Activated naive CD4-positive, alpha-beta T cell treated with anti-CD3 and anti-CD28 coated beads for 36 hours (primary cell): ENCODE measurements at regions not wholly inside any gene's neighbourhood (a gene's known extent, or its start where the extent isn't known, plus 50 kb on each side); places are given as distances from the start of the nearest gene placed in this dataset.

Experiments used
- CTCF ChIA-PET: fragments of 350-600 bp; sonication (Branson Sonifier 250); formaldehyde crosslinking; loops from one replicate; lab custom pipeline; 2021; ENCODE audit warnings: antibody characterized with exemption; lab: Charles Lee
- DNase-seq: peaks from one replicate; pipeline ENCODE4 v3.0.0-alpha.2; 2020
- H3K27ac Mint-ChIP-seq: one replicate; pipeline ENCODE4 v1.8.0; 2021; ENCODE audit warnings: mild to moderate bottlenecking, mixed read lengths
- H3K27me3 Mint-ChIP-seq: one replicate; pipeline ENCODE4 v1.8.0; 2021; ENCODE audit warnings: low read depth, mixed read lengths
- H3K36me3 Mint-ChIP-seq: one replicate; pipeline ENCODE4 v1.8.0; 2021; ENCODE audit warnings: low read depth, mixed read lengths
- H3K4me1 Mint-ChIP-seq: one replicate; pipeline ENCODE4 v1.8.0; 2021; ENCODE audit warnings: low read depth, mixed read lengths
- H3K4me3 Mint-ChIP-seq: one replicate; pipeline ENCODE4 v1.8.0; 2021; ENCODE audit warnings: mild to moderate bottlenecking, moderate library complexity, mixed read lengths
- H3K9me3 Mint-ChIP-seq: one replicate; pipeline ENCODE4 v1.8.0; 2021; ENCODE audit warnings: mixed read lengths
- intact Hi-C: fragments of 100-400 bp; cut with micrococcal nuclease; formaldehyde crosslinking; loops from one replicate; pipeline ENCODE4 v1.15.1; 2023

- Mint-ChIP-seq H3K36me3 (no peaks in the 10 kb centered on the region), H3K4me3 (no peak overlapping the region), H3K27ac (no peak overlapping the region), H3K9me3 (no peaks in the 10 kb centered on the region), H3K27me3 (peaks cover 36% of the 10 kb centered on the region), H3K4me1 (no peaks in the 10 kb centered on the region)
- CTCF ChIA-PET: no interaction called here
- intact Hi-C loops: no loop called here
- DNase-seq: no peak
Observed at GRCh38 chr1:220407191-220407590, 120.7 kb upstream of the MARK1 start.

DNA sequence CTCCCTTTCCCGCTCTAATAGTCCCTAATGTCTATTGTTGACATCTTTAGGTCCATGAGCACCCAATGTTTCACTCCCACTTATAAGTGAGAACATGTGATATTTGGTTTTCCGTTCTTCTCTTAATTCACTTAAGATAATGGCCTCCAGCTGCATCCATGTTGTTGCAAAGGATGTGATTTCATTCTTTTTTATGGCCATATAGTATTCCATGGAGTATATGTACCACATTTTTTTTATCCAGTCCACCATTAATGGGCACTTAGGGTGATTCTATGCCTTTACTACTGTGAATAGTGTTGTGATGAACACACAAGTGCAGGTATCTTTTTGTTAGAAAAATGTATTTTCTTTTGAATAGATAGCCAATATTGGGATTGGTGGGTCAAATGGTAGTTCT, 126.0 kb upstream of the RAB3GAP2 start:
- no peak for DNase-seq
- CTCF ChIA-PET: no interaction called here
- no peak overlapping the region for H3K27ac Mint-ChIP-seq
- intact Hi-C loops: no loop called here
- H3K36me3 Mint-ChIP-seq: no peaks in the 10 kb centered on the region
- peaks cover 30% of the 10 kb centered on the region for H3K27me3 Mint-ChIP-seq
- H3K9me3 Mint-ChIP-seq: peaks cover 2% of the 10 kb centered on the region
- no peak overlapping the region for H3K4me3 Mint-ChIP-seq
- H3K4me1 Mint-ChIP-seq: no peaks in the 10 kb centered on the region

DNA sequence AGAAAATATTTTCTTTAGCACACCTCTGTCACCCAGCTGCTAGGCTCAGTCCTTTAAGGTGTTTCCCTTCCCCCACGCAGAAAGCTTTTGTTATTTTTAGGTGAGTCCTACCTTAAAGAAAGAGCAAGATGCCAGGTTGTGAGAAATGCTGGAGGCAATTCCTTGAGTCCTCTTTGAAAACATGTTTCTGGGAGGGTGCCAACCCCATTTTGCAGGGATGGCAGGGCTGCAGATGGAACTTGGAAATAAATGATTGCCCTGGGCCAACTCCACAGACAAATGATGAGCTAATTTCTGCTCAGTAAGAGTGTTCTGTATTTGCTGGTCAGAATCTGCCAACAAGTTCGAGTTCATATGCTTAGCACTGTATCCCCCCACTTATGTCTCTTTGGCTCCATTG, 119.2 kb upstream of the RAB3GAP2 start:
- CTCF ChIA-PET: no interaction called here
- intact Hi-C loops: loop anchor here (5.0 kb wide), 1 partner anchor 489 kb away; no protein-coding TSS in a partner anchor
- no peaks in the 10 kb centered on the region for H3K36me3 Mint-ChIP-seq

DNA sequence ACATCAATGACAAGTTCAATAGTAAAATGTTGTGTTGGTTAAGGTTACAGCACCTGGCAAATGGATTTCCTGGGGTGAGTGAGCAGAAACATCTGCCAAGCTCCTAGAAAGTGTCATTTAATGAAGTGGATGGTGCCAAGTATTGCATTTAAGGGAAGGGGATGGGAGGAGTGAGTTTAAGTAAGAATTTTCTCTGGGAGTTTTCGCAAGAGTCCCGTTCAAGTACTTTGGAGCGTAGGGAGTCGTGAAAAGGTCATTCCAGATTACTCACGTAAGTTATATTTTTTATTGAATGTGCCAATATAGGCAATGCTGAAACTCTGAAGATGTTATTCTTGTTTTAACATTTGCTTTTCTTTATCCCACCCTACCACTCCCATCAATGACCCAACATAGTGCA, 117.4 kb upstream of the RAB3GAP2 start:
- CTCF ChIA-PET: no interaction called here
- DNase-seq: no peak
- Mint-ChIP-seq H3K4me3 (no peak overlapping the region), H3K27me3 (peaks cover 16% of the 10 kb centered on the region), H3K4me1 (no peaks in the 10 kb centered on the region), H3K36me3 (peaks cover 2% of the 10 kb centered on the region), H3K27ac (no peak overlapping the region), H3K9me3 (peaks cover 7% of the 10 kb centered on the region)
- intact Hi-C loops: loop anchor here (5.0 kb wide), 1 partner anchor 487 kb away; no protein-coding TSS in a partner anchor

More for the DNA sequence above, 119.2 kb upstream of the RAB3GAP2 start:
- DNase-seq: no peak
- H3K4me1 Mint-ChIP-seq: no peaks in the 10 kb centered on the region
- no peaks in the 10 kb centered on the region for H3K9me3 Mint-ChIP-seq
- peaks cover 17% of the 10 kb centered on the region for H3K27me3 Mint-ChIP-seq
- no peak overlapping the region for H3K27ac Mint-ChIP-seq
- H3K4me3 Mint-ChIP-seq: no peak overlapping the region

GRCh38 chr1:220386494-220387195, 114.4 kb upstream of the RAB3GAP2 start:
- H3K36me3 Mint-ChIP-seq: peaks cover 2% of the 10 kb centered on the region
- H3K27ac Mint-ChIP-seq: no peak overlapping the region
- DNase-seq: no peak
- peaks cover 7% of the 10 kb centered on the region for H3K9me3 Mint-ChIP-seq
- no peak overlapping the region for H3K4me3 Mint-ChIP-seq
- no peaks in the 10 kb centered on the region for H3K4me1 Mint-ChIP-seq
- CTCF ChIA-PET: no interaction called here
- peaks cover 21% of the 10 kb centered on the region for H3K27me3 Mint-ChIP-seq
- intact Hi-C loops: no loop called here

DNA sequence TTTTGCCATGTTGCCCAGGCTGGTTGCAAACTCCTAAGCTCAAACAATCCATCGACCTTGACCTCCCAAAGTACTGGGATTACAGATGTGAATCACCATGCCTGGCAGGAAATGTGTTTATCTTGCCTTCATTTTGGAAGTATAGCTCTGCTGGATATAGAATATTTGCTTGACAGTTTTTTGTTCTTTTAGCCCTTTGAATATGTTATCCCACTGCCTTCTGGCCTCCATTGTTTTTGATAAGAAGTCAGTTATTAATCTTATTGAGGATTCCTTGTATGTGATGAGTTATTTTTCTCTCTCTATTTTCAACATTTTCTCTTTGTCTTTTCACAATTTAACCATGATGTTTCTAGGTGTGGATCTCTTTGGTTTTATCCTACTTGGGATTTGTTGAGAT, 112.9 kb upstream of the RAB3GAP2 start:
- H3K27me3 Mint-ChIP-seq: peaks cover 31% of the 10 kb centered on the region
- H3K27ac Mint-ChIP-seq: no peak overlapping the region
- peaks cover 7% of the 10 kb centered on the region for H3K9me3 Mint-ChIP-seq
- CTCF ChIA-PET: no interaction called here
- no peak overlapping the region for H3K4me3 Mint-ChIP-seq
- no peaks in the 10 kb centered on the region for H3K4me1 Mint-ChIP-seq
- peaks cover 2% of the 10 kb centered on the region for H3K36me3 Mint-ChIP-seq
- DNase-seq: no peak
- intact Hi-C loops: no loop called here

DNA sequence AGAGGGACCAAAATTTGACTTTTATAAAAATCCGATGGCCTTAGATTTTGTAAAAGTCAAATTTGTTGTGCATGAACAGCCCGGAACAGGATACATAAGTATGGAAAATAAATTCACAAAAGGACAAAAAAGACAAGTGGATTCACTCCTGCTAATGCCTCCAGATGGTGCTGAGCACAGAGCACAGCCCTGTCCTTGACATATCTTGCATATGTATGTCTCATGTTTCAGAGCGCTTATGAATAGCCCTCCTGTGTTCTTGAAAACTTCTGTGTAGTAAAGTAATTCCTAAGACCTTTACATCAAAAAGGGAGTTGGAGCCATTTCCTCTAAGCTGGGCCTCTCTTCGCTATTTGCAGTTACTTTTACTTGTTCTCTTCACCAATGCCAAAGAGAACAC, 110.7 kb upstream of the RAB3GAP2 start:
- no peaks in the 10 kb centered on the region for H3K4me1 Mint-ChIP-seq
- DNase-seq: no peak
- H3K27ac Mint-ChIP-seq: no peak overlapping the region
- H3K9me3 Mint-ChIP-seq: peaks cover 7% of the 10 kb centered on the region
- CTCF ChIA-PET: interaction anchor here (0.6 kb wide), 1 partner anchor 481 kb away, joined by 4 read pairs; no protein-coding TSS in a partner anchor
- H3K4me3 Mint-ChIP-seq: no peak overlapping the region
- H3K27me3 Mint-ChIP-seq: peaks cover 25% of the 10 kb centered on the region
- peaks cover 2% of the 10 kb centered on the region for H3K36me3 Mint-ChIP-seq
- intact Hi-C loops: no loop called here

DNA sequence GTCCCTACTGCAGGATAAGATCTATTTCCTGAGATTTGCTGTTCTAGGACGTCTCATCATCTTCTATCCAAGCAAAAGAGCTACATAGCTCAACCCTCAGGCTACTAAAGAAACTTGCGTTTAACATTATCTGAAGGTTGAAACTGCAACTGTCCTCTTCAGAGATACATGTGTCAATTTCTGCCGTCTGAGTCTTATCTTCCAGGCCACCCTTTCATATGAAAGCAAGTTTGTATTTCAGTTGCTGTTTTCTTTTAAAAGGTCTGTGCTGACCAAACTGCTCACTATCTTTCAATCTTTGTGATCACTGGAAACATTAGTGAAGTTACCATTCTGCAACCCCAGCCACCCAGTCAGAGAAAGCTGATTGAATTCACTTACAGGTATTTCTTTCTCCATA, 108.6 kb upstream of the RAB3GAP2 start:
- no peak for DNase-seq
- Mint-ChIP-seq H3K4me3 (no peak overlapping the region), H3K9me3 (peaks cover 7% of the 10 kb centered on the region), H3K4me1 (no peaks in the 10 kb centered on the region), H3K27me3 (peaks cover 31% of the 10 kb centered on the region), H3K27ac (no peak overlapping the region), H3K36me3 (peaks cover 2% of the 10 kb centered on the region)
- intact Hi-C loops: no loop called here
- CTCF ChIA-PET: no interaction called here

- intact Hi-C loops: no loop called here
- H3K9me3 Mint-ChIP-seq: no peaks in the 10 kb centered on the region
- CTCF ChIA-PET: no interaction called here
- no peak for DNase-seq
- H3K4me3 Mint-ChIP-seq: no peak overlapping the region
- H3K27me3 Mint-ChIP-seq: peaks cover 33% of the 10 kb centered on the region
- H3K36me3 Mint-ChIP-seq: no peaks in the 10 kb centered on the region
- no peaks in the 10 kb centered on the region for H3K4me1 Mint-ChIP-seq
- no peak overlapping the region for H3K27ac Mint-ChIP-seq
Observed at GRCh38 chr1:220378571-220379302, 106.5 kb upstream of the RAB3GAP2 start.

DNA sequence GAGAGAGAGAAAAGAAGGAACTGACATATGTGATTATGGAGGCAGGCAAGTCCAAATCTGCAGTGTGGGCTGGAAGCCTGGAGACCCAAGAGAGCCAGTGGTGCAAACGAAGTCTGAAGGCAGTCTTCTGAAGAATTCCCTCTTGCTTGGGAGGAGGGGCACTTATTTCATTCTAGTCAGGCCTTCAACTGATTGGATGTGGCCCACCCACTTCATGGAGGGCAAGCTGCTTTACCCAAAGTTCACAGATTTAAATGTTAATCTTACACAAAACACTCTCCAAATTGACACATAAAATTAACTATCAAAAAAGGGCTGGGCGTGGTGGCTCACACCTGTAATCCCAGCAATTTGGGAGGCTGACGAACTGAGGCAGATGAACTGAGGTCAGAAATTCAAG, 103.5 kb upstream of the RAB3GAP2 start:
- Mint-ChIP-seq H3K9me3 (no peaks in the 10 kb centered on the region), H3K27ac (no peak overlapping the region), H3K27me3 (peaks cover 23% of the 10 kb centered on the region), H3K4me1 (no peaks in the 10 kb centered on the region), H3K36me3 (no peaks in the 10 kb centered on the region), H3K4me3 (no peak overlapping the region)
- intact Hi-C loops: no loop called here
- no peak for DNase-seq
- CTCF ChIA-PET: no interaction called here

- Mint-ChIP-seq H3K36me3 (no peaks in the 10 kb centered on the region), H3K4me1 (no peaks in the 10 kb centered on the region), H3K27ac (no peak overlapping the region), H3K27me3 (peaks cover 23% of the 10 kb centered on the region), H3K9me3 (no peaks in the 10 kb centered on the region), H3K4me3 (no peak overlapping the region)
- intact Hi-C loops: no loop called here
- DNase-seq: no peak
- CTCF ChIA-PET: no interaction called here
Observed at GRCh38 chr1:220374449-220374848, 102.2 kb upstream of the RAB3GAP2 start.

- no peaks in the 10 kb centered on the region for H3K9me3 Mint-ChIP-seq
- no peaks in the 10 kb centered on the region for H3K36me3 Mint-ChIP-seq
- peaks cover 28% of the 10 kb centered on the region for H3K27me3 Mint-ChIP-seq
- no peak overlapping the region for H3K27ac Mint-ChIP-seq
- no peaks in the 10 kb centered on the region for H3K4me1 Mint-ChIP-seq
- intact Hi-C loops: no loop called here
- CTCF ChIA-PET: interaction anchor here (0.9 kb wide), 1 partner anchor 10 kb away, joined by 3 read pairs; no protein-coding TSS in a partner anchor
- H3K4me3 Mint-ChIP-seq: no peak overlapping the region
- no peak for DNase-seq
Observed at GRCh38 chr1:220372451-220372850, 100.2 kb upstream of the RAB3GAP2 start.

GRCh38 chr1:220371324-220371723, 99.1 kb upstream of the RAB3GAP2 start:
- Mint-ChIP-seq H3K9me3 (no peaks in the 10 kb centered on the region), H3K4me1 (no peaks in the 10 kb centered on the region), H3K27ac (no peak overlapping the region), H3K4me3 (no peak overlapping the region), H3K27me3 (peaks cover 22% of the 10 kb centered on the region), H3K36me3 (no peaks in the 10 kb centered on the region)
- CTCF ChIA-PET: interaction anchor here (0.9 kb wide), 1 partner anchor 9 kb away, joined by 3 read pairs; no protein-coding TSS in a partner anchor
- DNase-seq: no peak
- intact Hi-C loops: no loop called here
